ENCODE measurements at regions not wholly inside any gene's neighbourhood (a gene's known extent, or its start where the extent isn't known, plus 50 kb on each side); places are given as distances from the start of the nearest gene placed in this dataset.
"Not testable (repeated sequence)": the region's sequence is repeated elsewhere in the genome, so short reads cannot be mapped to it uniquely, and the experiment has no call there.

DNA sequence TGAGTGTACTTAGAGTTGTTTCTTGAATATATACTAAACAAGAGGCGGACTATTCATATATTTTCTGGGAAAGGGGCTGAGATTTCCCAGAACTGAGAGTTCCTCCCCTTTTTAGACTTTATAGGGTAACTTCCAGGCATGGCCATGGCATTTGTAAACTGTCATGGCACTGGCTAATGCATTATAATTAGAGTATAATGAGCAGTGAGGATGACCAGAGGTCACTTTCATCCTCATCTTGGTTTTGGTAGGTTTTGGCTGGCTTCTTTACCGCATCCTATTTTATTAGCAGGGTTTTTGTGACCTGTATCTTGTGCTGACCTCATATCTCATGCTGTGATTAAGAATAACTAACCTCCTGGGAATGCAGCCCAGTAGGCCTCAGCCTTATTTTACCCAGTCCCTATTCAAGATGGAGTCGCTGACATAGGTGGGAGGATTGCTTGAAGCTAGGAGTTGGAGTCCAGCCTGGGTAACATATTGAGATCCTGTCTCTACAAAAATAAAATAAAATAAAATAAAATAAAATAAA lies 91.4 kb downstream of the MOBP start:
- Histone ChIP-seq H3K27me3 (ENCODE audit: control insufficient read depth, insufficient read depth, low read length) (no peaks in the 10 kb centered on the region), H3K27ac (ENCODE audit: low read depth, low read length) (no peak overlapping the region), H3K36me3 (ENCODE audit: control insufficient read depth, insufficient read depth, low read length) (no peaks in the 10 kb centered on the region), H3K4me1 (ENCODE audit: control insufficient read depth, insufficient read depth, low read length) (no peaks in the 10 kb centered on the region), H3K9ac (ENCODE audit: low read length) (no peak overlapping the region), H3K9me3 (ENCODE audit: control insufficient read depth, insufficient read depth, low read depth, low read length) (no peaks in the 10 kb centered on the region), H3K4me3 (ENCODE audit: low read depth, low read length) (no peak overlapping the region)

DNA sequence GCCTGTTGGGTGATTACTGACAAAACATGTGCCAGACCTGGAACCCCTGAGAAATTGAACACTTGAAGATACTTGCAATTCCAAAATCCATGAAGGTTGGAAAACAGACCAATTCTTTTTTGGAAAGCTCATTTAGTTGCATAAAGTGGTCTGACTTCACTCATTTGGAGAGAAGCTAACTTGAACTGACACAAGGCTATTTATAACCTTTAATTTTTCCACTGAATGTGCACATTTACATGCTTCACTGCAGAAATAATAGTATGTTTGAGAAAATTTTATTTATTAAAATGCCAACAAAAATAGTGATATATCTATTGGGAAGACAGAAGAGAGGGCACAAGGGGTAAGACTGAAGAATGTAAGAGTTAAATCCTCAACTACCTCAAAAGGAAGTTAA lies 92.1 kb downstream of the MOBP start:
- Histone ChIP-seq H3K27me3 (ENCODE audit: control insufficient read depth, insufficient read depth, low read length) (no peaks in the 10 kb centered on the region), H3K36me3 (ENCODE audit: control insufficient read depth, insufficient read depth, low read length) (no peaks in the 10 kb centered on the region), H3K9ac (ENCODE audit: low read length) (no peak overlapping the region), H3K4me3 (ENCODE audit: low read depth, low read length) (no peak overlapping the region), H3K4me1 (ENCODE audit: control insufficient read depth, insufficient read depth, low read length) (no peaks in the 10 kb centered on the region), H3K27ac (ENCODE audit: low read depth, low read length) (no peak overlapping the region), H3K9me3 (ENCODE audit: control insufficient read depth, insufficient read depth, low read depth, low read length) (no peaks in the 10 kb centered on the region)

DNA sequence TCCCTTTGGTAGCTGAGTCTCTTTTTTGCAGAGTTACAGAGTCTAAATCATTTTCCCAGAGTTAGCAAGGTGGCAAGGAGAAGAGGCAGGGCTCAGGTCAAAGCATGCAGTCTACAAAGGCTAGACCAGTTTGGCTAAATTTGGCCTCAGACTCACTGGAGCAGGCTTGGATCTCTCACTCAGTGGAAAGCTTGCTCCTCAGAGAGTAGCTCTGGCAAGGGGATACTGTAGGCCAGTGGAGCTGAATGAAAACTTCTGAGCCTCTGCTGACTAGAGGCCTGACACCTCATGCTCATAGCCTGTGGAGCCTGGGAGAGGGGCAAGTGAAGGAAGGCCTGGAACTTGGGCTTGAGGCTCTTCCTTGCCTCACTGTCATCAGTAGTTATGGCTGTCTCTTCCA lies 101.0 kb downstream of the MOBP start:
- Histone ChIP-seq H3K36me3 (ENCODE audit: control insufficient read depth, insufficient read depth, low read length) (no peaks in the 10 kb centered on the region), H3K4me1 (ENCODE audit: control insufficient read depth, insufficient read depth, low read length) (no peaks in the 10 kb centered on the region), H3K4me3 (ENCODE audit: low read depth, low read length) (no peak overlapping the region), H3K27ac (ENCODE audit: low read depth, low read length) (no peak overlapping the region), H3K9ac (ENCODE audit: low read length) (no peak overlapping the region), H3K9me3 (ENCODE audit: control insufficient read depth, insufficient read depth, low read depth, low read length) (no peaks in the 10 kb centered on the region; the same call in 1 of the 2 replicates), H3K27me3 (ENCODE audit: control insufficient read depth, insufficient read depth, low read length) (no peaks in the 10 kb centered on the region)

DNA sequence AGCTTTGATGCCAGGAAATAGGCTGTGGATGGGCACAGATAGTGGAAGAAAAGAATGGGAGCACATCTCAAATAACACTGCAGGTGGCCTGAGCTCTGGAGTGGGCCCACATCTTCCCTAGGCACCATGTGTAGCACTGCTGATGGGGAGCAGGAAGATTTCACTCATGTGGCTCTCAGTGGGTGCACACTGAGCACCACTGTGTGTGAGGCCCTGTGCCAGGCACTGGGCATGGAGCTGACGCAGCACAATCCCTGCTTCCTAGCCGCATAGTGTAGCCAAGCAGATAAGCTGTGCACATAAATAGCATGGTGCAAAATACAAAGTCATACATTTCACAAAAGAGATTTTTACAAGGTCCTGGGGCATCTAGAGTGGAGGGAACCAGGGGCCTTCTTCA lies 101.6 kb downstream of the MOBP start:
- Histone ChIP-seq H3K27ac (ENCODE audit: low read depth, low read length) (no peak overlapping the region), H3K4me1 (ENCODE audit: control insufficient read depth, insufficient read depth, low read length) (no peaks in the 10 kb centered on the region)

DNA sequence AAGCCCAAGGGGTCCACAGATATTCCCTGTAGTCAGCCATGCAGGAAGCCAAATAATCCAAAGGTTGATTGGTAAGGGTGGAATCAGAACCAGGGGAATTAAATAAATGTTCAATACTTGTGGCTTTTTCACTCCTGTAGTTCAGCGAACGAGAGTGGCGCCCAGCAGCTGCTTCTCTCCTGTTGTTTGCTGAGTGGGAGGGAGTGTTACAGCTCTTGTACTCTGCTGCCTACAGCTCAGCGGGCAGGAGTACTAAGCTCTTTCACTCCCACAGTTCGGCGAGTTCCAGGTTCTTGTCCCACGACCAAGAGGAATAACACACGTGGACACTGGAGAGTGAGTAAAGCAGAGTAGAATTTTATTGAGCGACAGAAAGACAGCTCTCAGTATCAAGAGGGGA lies 105.9 kb downstream of the MOBP start:
- peaks cover 7% of the 10 kb centered on the region for H3K4me1 ChIP-seq (ENCODE audit: control insufficient read depth, insufficient read depth, low read length)
- no peaks in the 10 kb centered on the region; the same call in 1 of the 2 replicates for H3K36me3 ChIP-seq (ENCODE audit: control insufficient read depth, insufficient read depth, low read length)
- H3K9me3 ChIP-seq (ENCODE audit: control insufficient read depth, insufficient read depth, low read depth, low read length): no peaks in the 10 kb centered on the region; the same call in 1 of the 2 replicates
- H3K4me3 ChIP-seq (ENCODE audit: low read depth, low read length): no peak overlapping the region
- no peak overlapping the region for H3K27ac ChIP-seq (ENCODE audit: low read depth, low read length)
- no peak overlapping the region for H3K9ac ChIP-seq (ENCODE audit: low read length)
- no peaks in the 10 kb centered on the region for H3K27me3 ChIP-seq (ENCODE audit: control insufficient read depth, insufficient read depth, low read length)

More for the DNA sequence above, 101.6 kb downstream of the MOBP start:
- H3K27me3 ChIP-seq (ENCODE audit: control insufficient read depth, insufficient read depth, low read length): no peaks in the 10 kb centered on the region
- H3K9me3 ChIP-seq (ENCODE audit: control insufficient read depth, insufficient read depth, low read depth, low read length): no peaks in the 10 kb centered on the region; the same call in 1 of the 2 replicates
- H3K36me3 ChIP-seq (ENCODE audit: control insufficient read depth, insufficient read depth, low read length): no peaks in the 10 kb centered on the region; the same call in 1 of the 2 replicates
- no peak overlapping the region for H3K9ac ChIP-seq (ENCODE audit: low read length)
- no peak overlapping the region for H3K4me3 ChIP-seq (ENCODE audit: low read depth, low read length)

DNA sequence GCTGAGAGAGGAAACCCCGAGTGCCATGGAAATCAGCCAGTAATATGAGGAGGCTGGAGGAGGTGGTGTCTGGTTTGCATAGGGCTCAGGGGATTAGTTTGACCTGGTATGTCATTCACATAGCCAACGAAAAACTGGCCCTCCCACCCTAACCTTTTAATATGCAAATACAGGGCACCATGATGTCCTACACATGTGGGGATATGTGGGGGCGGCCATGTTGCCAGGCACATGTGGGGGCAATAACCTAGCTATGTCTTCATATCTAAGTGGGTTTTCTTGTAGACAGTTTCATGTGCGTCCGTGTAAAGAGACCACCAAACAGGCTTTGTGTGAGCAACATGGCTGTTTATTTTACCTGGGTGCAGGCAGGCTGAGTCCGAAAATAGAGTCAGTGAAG lies 110.1 kb downstream of the MOBP start:
- peak overlapping the region; percentile 35; the same call in 1 of the 2 replicates for H3K4me3 ChIP-seq (ENCODE audit: low read depth, low read length)
- H3K27me3 ChIP-seq (ENCODE audit: control insufficient read depth, insufficient read depth, low read length): no peaks in the 10 kb centered on the region
- H3K9me3 ChIP-seq (ENCODE audit: control insufficient read depth, insufficient read depth, low read depth, low read length): no peaks in the 10 kb centered on the region
- H3K36me3 ChIP-seq (ENCODE audit: control insufficient read depth, insufficient read depth, low read length): no peaks in the 10 kb centered on the region; the same call in 1 of the 2 replicates
- peak overlapping the region; percentile 95; the same call in 1 of the 2 replicates for H3K27ac ChIP-seq (ENCODE audit: low read depth, low read length)
- peak overlapping the region; percentile 77 for H3K9ac ChIP-seq (ENCODE audit: low read length)
- H3K4me1 ChIP-seq (ENCODE audit: control insufficient read depth, insufficient read depth, low read length): peaks cover 7% of the 10 kb centered on the region

DNA sequence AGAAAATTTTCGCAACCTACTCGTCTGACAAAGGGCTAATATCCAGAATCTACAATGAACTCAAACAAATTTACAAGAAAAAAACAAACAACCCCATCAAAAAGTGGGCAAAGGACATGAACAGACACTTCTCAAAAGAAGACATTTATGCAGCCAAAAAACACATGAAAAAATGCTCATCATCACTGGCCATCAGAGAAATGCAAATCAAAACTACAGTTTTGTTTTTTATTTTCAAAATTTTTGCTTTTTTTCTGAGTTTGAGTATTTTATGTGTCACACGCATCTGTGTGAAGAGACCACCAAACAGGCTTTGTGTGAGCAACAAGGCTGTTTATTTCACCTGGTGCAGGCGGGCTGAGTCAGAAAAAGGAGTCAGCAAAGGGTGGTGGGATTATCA lies 118.7 kb downstream of the MOBP start:
- H3K9me3 ChIP-seq (ENCODE audit: control insufficient read depth, insufficient read depth, low read depth, low read length); H3K27me3 ChIP-seq (ENCODE audit: control insufficient read depth, insufficient read depth, low read length); H3K4me3 ChIP-seq (ENCODE audit: low read depth, low read length); H3K27ac ChIP-seq (ENCODE audit: low read depth, low read length); H3K4me1 ChIP-seq (ENCODE audit: control insufficient read depth, insufficient read depth, low read length); H3K9ac ChIP-seq (ENCODE audit: low read length); H3K36me3 ChIP-seq (ENCODE audit: control insufficient read depth, insufficient read depth, low read length): not testable (repeated sequence)

DNA sequence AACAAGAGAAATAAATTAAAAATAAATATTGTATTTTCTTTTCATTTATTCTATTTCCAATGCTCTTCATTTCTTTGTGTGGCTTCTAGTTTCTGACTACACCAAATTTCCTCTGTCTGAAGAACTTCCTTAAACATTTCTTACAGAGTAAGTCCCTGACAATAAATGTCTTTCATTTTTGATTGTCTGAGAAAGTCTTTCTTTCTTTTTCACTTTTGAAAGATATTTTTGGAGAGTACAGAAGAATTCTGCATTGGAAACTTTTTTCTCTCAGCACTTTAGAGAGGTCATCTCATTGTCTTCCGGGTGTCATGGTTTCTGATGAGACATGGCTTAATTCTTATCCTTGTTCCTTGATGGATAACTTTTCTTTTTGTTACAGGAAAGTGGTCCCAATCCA lies 119.6 kb downstream of the MOBP start:
- no peak overlapping the region for H3K9ac ChIP-seq (ENCODE audit: low read length)
- peaks cover 4% of the 10 kb centered on the region; the same call in 1 of the 2 replicates for H3K4me1 ChIP-seq (ENCODE audit: control insufficient read depth, insufficient read depth, low read length)
- no peaks in the 10 kb centered on the region for H3K27me3 ChIP-seq (ENCODE audit: control insufficient read depth, insufficient read depth, low read length)
- no peak overlapping the region for H3K4me3 ChIP-seq (ENCODE audit: low read depth, low read length)
- no peaks in the 10 kb centered on the region for H3K36me3 ChIP-seq (ENCODE audit: control insufficient read depth, insufficient read depth, low read length)
- H3K27ac ChIP-seq (ENCODE audit: low read depth, low read length): no peak overlapping the region
- H3K9me3 ChIP-seq (ENCODE audit: control insufficient read depth, insufficient read depth, low read depth, low read length): peaks cover 6% of the 10 kb centered on the region

DNA sequence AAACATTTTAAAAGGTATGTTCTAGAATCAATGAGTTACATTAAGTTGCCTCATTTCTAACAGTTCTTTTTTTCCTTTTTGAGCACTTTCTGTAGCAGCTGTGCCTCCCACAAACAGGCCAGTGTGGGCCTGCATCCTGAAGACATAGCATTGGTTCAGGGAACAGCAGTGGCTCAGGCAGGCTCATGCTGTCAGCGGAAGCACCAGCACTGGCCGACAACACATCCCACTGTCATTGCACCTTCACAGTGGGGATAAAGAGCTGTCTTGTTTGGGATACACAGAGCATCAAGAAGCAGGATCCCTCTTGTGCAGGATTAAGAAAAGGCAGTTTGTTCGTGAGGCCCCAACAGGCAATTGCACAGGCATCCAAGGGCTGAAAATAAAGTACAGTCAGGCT lies 123.3 kb downstream of the MOBP start:
- no peaks in the 10 kb centered on the region; the same call in 1 of the 2 replicates for H3K36me3 ChIP-seq (ENCODE audit: control insufficient read depth, insufficient read depth, low read length)
- H3K27ac ChIP-seq (ENCODE audit: low read depth, low read length): no peak overlapping the region
- H3K27me3 ChIP-seq (ENCODE audit: control insufficient read depth, insufficient read depth, low read length): no peaks in the 10 kb centered on the region
- H3K9me3 ChIP-seq (ENCODE audit: control insufficient read depth, insufficient read depth, low read depth, low read length): peaks cover 7% of the 10 kb centered on the region; the same call in 1 of the 2 replicates
- H3K4me1 ChIP-seq (ENCODE audit: control insufficient read depth, insufficient read depth, low read length): no peaks in the 10 kb centered on the region
- no peak overlapping the region for H3K4me3 ChIP-seq (ENCODE audit: low read depth, low read length)
- no peak overlapping the region for H3K9ac ChIP-seq (ENCODE audit: low read length)

DNA sequence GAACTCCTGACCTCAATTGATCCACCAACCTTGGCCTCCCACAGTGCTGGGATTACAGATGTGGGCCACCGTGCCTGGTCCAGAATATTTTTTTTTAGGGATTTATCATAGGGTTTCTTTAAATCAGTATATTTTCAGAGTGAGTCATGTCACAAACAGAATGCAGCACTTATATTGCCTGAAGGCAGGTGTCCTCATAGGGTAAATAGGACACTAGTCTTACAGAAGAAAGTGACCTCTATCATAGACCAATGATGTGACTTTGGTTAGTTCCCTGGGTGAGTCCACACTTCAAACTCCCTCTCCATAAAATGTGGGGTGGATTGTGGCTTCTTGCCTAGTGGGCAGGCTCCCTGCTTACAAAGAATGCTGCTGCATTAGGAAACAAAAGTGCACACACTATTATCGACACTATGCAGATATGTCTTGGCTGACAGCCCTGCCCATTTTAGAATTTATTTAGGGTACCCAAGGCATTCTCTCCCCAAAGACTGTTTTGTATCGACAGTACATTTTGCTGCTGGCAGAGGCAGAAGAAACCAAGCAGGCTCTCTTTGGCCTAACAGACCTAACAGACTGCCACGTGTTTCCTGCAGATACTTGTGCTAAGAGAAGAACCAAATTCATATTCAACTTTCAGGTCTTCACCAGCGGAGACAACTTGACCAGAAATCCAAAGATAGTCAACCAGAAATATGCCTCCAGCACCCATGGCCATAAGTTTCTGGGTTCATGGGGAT lies 125.0 kb downstream of the MOBP start:
- Histone ChIP-seq H3K9ac (ENCODE audit: low read length) (no peak overlapping the region), H3K27me3 (ENCODE audit: control insufficient read depth, insufficient read depth, low read length) (no peaks in the 10 kb centered on the region), H3K4me1 (ENCODE audit: control insufficient read depth, insufficient read depth, low read length) (no peaks in the 10 kb centered on the region), H3K36me3 (ENCODE audit: control insufficient read depth, insufficient read depth, low read length) (no peaks in the 10 kb centered on the region; the same call in 1 of the 2 replicates), H3K9me3 (ENCODE audit: control insufficient read depth, insufficient read depth, low read depth, low read length) (0 out of 2 replicates have a peak, but pooled peaks cover 3% of the 10 kb centered on the region), H3K27ac (ENCODE audit: low read depth, low read length) (no peak overlapping the region), H3K4me3 (ENCODE audit: low read depth, low read length) (no peak overlapping the region)

DNA sequence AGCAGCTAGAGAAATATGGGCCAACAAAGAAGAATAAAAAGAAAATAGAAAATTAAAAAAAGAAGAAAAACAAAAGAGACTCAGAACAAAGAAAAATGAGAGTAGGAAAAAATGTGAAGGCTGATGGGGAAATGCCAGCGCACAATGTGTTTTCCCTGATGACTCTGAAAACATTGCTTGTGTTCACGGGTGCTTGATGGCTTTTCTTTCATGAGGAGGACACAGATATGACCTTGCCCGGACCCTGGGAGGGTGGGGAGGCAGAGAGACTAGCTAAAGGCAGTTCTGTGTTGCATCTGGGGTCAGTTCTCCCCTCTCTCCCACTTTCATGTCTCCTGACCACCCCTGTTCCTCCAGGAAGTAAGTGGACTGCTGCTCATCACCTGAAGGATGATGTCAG lies 125.9 kb downstream of the MOBP start:
- Histone ChIP-seq H3K4me3 (ENCODE audit: low read depth, low read length) (no peak overlapping the region), H3K27me3 (ENCODE audit: control insufficient read depth, insufficient read depth, low read length) (no peaks in the 10 kb centered on the region), H3K9me3 (ENCODE audit: control insufficient read depth, insufficient read depth, low read depth, low read length) (0 out of 2 replicates have a peak, but pooled peaks cover 3% of the 10 kb centered on the region), H3K9ac (ENCODE audit: low read length) (no peak overlapping the region), H3K4me1 (ENCODE audit: control insufficient read depth, insufficient read depth, low read length) (no peaks in the 10 kb centered on the region), H3K36me3 (ENCODE audit: control insufficient read depth, insufficient read depth, low read length) (no peaks in the 10 kb centered on the region; the same call in 1 of the 2 replicates), H3K27ac (ENCODE audit: low read depth, low read length) (no peak overlapping the region)
